ENCODE measurements at regions not wholly inside any gene's neighbourhood (a gene's known extent, or its start where the extent isn't known, plus 50 kb on each side); places are given as distances from the start of the nearest gene placed in this dataset.

GRCh38 chr6:117018771-117019170 lies 141.7 kb downstream of the RFX6 start:
- Histone ChIP-seq H3K79me2 (ENCODE audit: control insufficient read depth, low read length) (no peaks in the 10 kb centered on the region), H3K4me3 (ENCODE audit: low read length) (no peak overlapping the region), H3K36me3 (ENCODE audit: control insufficient read depth, low read length) (no peaks in the 10 kb centered on the region), H3K27me3 (ENCODE audit: control insufficient read depth, low read length) (no peaks in the 10 kb centered on the region), H3K9me2 (replicated peaks; ENCODE audit: control insufficient read depth, low read length) (no peaks in the 10 kb centered on the region), H4K20me1 (ENCODE audit: control insufficient read depth, insufficient read depth, low read depth, low read length) (no peaks in the 10 kb centered on the region), H3K9me3 (ENCODE audit: control insufficient read depth, insufficient read depth, low read length) (no peaks in the 10 kb centered on the region), H3K4me2 (ENCODE audit: low read length) (no peak overlapping the region), H3K27ac (ENCODE audit: low read depth, low read length) (no peak overlapping the region), H3K4me1 (ENCODE audit: control insufficient read depth, low read length) (no peaks in the 10 kb centered on the region), H3F3A (ENCODE audit: control insufficient read depth, insufficient read depth) (no peaks in the 10 kb centered on the region)
- TF ChIP-seq EZH2phosphoT487 (IDR thresholded peaks at IDR 0.05; ENCODE audit: borderline replicate concordance, low read length) (no peak), CTCF (IDR thresholded peaks at IDR 0.05; ENCODE audit: low read depth, low read length, poor library complexity, severe bottlenecking) (no peak)

GRCh38 chr6:117022774-117023173 lies 145.7 kb downstream of the RFX6 start:
- no peaks in the 10 kb centered on the region for H3K9me3 ChIP-seq (ENCODE audit: control insufficient read depth, insufficient read depth, low read length)
- no peak overlapping the region for H3K4me2 ChIP-seq (ENCODE audit: low read length)
- no peak overlapping the region for H3K27ac ChIP-seq (ENCODE audit: low read depth, low read length)
- H3K36me3 ChIP-seq (ENCODE audit: control insufficient read depth, low read length): no peaks in the 10 kb centered on the region
- H3F3A ChIP-seq (ENCODE audit: control insufficient read depth, insufficient read depth): no peaks in the 10 kb centered on the region
- TF ChIP-seq EZH2phosphoT487 (IDR thresholded peaks at IDR 0.05; ENCODE audit: borderline replicate concordance, low read length): no peak
- no peak for TF ChIP-seq CTCF (IDR thresholded peaks at IDR 0.05; ENCODE audit: low read depth, low read length, poor library complexity, severe bottlenecking)
- no peaks in the 10 kb centered on the region for H3K9me2 ChIP-seq (replicated peaks; ENCODE audit: control insufficient read depth, low read length)
- no peaks in the 10 kb centered on the region for H3K27me3 ChIP-seq (ENCODE audit: control insufficient read depth, low read length)
- H3K79me2 ChIP-seq (ENCODE audit: control insufficient read depth, low read length): no peaks in the 10 kb centered on the region
- H4K20me1 ChIP-seq (ENCODE audit: control insufficient read depth, insufficient read depth, low read depth, low read length): no peaks in the 10 kb centered on the region
- no peak overlapping the region for H3K4me3 ChIP-seq (ENCODE audit: low read length)
- no peaks in the 10 kb centered on the region for H3K4me1 ChIP-seq (ENCODE audit: control insufficient read depth, low read length)

- Histone ChIP-seq H3K9me3 (ENCODE audit: control insufficient read depth, insufficient read depth, low read length) (no peaks in the 10 kb centered on the region), H3K4me2 (ENCODE audit: low read length) (no peak overlapping the region), H3F3A (ENCODE audit: control insufficient read depth, insufficient read depth) (no peaks in the 10 kb centered on the region), H3K4me1 (ENCODE audit: control insufficient read depth, low read length) (no peaks in the 10 kb centered on the region), H3K9me2 (replicated peaks; ENCODE audit: control insufficient read depth, low read length) (no peaks in the 10 kb centered on the region), H3K36me3 (ENCODE audit: control insufficient read depth, low read length) (no peaks in the 10 kb centered on the region), H3K27ac (ENCODE audit: low read depth, low read length) (no peak overlapping the region), H4K20me1 (ENCODE audit: control insufficient read depth, insufficient read depth, low read depth, low read length) (no peaks in the 10 kb centered on the region), H3K79me2 (ENCODE audit: control insufficient read depth, low read length) (no peaks in the 10 kb centered on the region), H3K4me3 (ENCODE audit: low read length) (no peak overlapping the region), H3K27me3 (ENCODE audit: control insufficient read depth, low read length) (no peaks in the 10 kb centered on the region)
- no peak for TF ChIP-seq CTCF (IDR thresholded peaks at IDR 0.05; ENCODE audit: low read depth, low read length, poor library complexity, severe bottlenecking)
- TF ChIP-seq EZH2phosphoT487 (IDR thresholded peaks at IDR 0.05; ENCODE audit: borderline replicate concordance, low read length): no peak
Measured at GRCh38 chr6:117025310-117025709, 148.3 kb downstream of the RFX6 start.

- Histone ChIP-seq H4K20me1 (ENCODE audit: control insufficient read depth, insufficient read depth, low read depth, low read length) (no peaks in the 10 kb centered on the region), H3K9me2 (replicated peaks; ENCODE audit: control insufficient read depth, low read length) (no peaks in the 10 kb centered on the region), H3K4me3 (ENCODE audit: low read length) (no peak overlapping the region), H3K27me3 (ENCODE audit: control insufficient read depth, low read length) (no peaks in the 10 kb centered on the region), H3K4me1 (ENCODE audit: control insufficient read depth, low read length) (no peaks in the 10 kb centered on the region), H3K9me3 (ENCODE audit: control insufficient read depth, insufficient read depth, low read length) (no peaks in the 10 kb centered on the region), H3K27ac (ENCODE audit: low read depth, low read length) (no peak overlapping the region), H3K36me3 (ENCODE audit: control insufficient read depth, low read length) (no peaks in the 10 kb centered on the region), H3K4me2 (ENCODE audit: low read length) (no peak overlapping the region), H3K79me2 (ENCODE audit: control insufficient read depth, low read length) (no peaks in the 10 kb centered on the region), H3F3A (ENCODE audit: control insufficient read depth, insufficient read depth) (no peaks in the 10 kb centered on the region)
- no peak for TF ChIP-seq EZH2phosphoT487 (IDR thresholded peaks at IDR 0.05; ENCODE audit: borderline replicate concordance, low read length)
- TF ChIP-seq CTCF (IDR thresholded peaks at IDR 0.05; ENCODE audit: low read depth, low read length, poor library complexity, severe bottlenecking): no peak
Measured at GRCh38 chr6:117028256-117028655, 151.2 kb downstream of the RFX6 start.
